Lung (tissue), 9 donors: ENCODE measurements at regions not wholly inside any gene's neighbourhood (a gene's known extent, or its start where the extent isn't known, plus 50 kb on each side); places are given as distances from the start of the nearest gene placed in this dataset.
"Not testable (repeated sequence)": the region's sequence is repeated elsewhere in the genome, so short reads cannot be mapped to it uniquely, and the experiment has no call there.

Experiments used
- ATAC-seq: fragments of 200-7000 bp; cut with Tn5 transposase; one replicate; pipeline ENCODE4 v1.9.1; 2020; ENCODE audit warnings: moderate number of reproducible peaks; ENCODE audit not compliant: insufficient read depth, low FRiP score
- DNase-seq, 3 donors: peaks; one replicate each; pipeline ENCODE4 v3.0.0-alpha.2; 2013 to 2017
- H3K27ac ChIP-seq, 2 donors: one replicate each; pipeline ENCODE4 v1.5.1; 2013; ENCODE audit warnings: mild to moderate bottlenecking in 2 of 2, moderate library complexity in 2 of 2, control low read depth in 1 of 2, inconsistent platforms in 1 of 2, low read depth in 1 of 2, low read length in 1 of 2
- H3K27me3 ChIP-seq, 3 donors: one replicate each; pipeline ENCODE4 v1.5.1; 2013; ENCODE audit warnings: low read length in 2 of 3; ENCODE audit not compliant: control insufficient read depth in 3 of 3, insufficient read depth in 3 of 3
- H3K36me3 ChIP-seq, 4 donors: one replicate each; pipeline ENCODE4 v1.5.1; 2013; ENCODE audit warnings: low read length in 4 of 4, mild to moderate bottlenecking in 1 of 4, moderate library complexity in 1 of 4; ENCODE audit not compliant: control insufficient read depth in 4 of 4, insufficient read depth in 4 of 4
- H3K4me1 ChIP-seq, 5 donors: one replicate each; pipeline ENCODE4 v1.5.1; 2013; ENCODE audit warnings: low read length in 5 of 5, mild to moderate bottlenecking in 2 of 5, moderate library complexity in 1 of 5; ENCODE audit not compliant: control insufficient read depth in 5 of 5, insufficient read depth in 5 of 5
- H3K4me3 ChIP-seq: one replicate; pipeline ENCODE4 v1.5.1; 2013; ENCODE audit warnings: mild to moderate bottlenecking, control low read depth, moderate library complexity
- H3K9ac ChIP-seq, 2 donors: one replicate each; pipeline ENCODE4 v1.5.1; 2013; ENCODE audit warnings: low read length in 2 of 2, control low read depth in 1 of 2; ENCODE audit not compliant: insufficient read depth in 1 of 2
- H3K9me3 ChIP-seq, 4 donors: one replicate each; pipeline ENCODE4 v1.5.1; 2013; ENCODE audit warnings: low read length in 3 of 4, mild to moderate bottlenecking in 1 of 4, moderate library complexity in 1 of 4; ENCODE audit not compliant: control insufficient read depth in 4 of 4, insufficient read depth in 3 of 4
- WGBS, 2 donors: extraction: QIAGEN DNeasy Blood & Tissue Kit; methylation state at CpG; one replicate each; pipeline ENCODE4 v1.1.7; 2013; 5-methylcytosine and 5-hydroxymethylcytosine counted together
- donor health status: Bipolar disorder and iron deficiency.
- donor health status: healthy.
- donor health status: DM: yes; HTN: yes; CAD: no.

DNA sequence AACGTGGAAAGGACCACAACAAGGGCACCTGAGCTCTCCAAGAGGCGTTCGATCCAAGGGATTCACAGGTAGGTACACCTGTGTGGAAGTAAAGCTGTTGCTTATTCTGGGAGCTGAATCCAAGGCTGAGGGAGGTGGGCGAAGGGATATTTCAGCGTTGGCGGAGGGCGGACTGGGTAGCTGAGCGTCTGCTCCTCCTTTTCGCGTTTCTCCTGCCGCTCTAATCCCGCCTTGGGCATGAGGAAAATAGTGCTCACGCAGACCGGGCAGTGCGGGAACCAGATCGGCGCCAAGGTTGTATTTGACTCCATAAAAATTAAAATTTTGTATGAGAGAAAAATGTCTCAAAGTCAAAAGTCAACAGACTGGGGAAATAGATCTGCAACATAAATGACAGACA is 3966.2 kb upstream of the OR11H1 start:
- H3K27me3 ChIP-seq, H3K4me3 ChIP-seq, H3K9ac ChIP-seq, DNase-seq, H3K4me1 ChIP-seq, ATAC-seq, H3K27ac ChIP-seq, H3K9me3 ChIP-seq, H3K36me3 ChIP-seq: not testable (repeated sequence)
- WGBS, 2 donors, result 70% methylated on average over 17 of the region's 17 CpGs

DNA sequence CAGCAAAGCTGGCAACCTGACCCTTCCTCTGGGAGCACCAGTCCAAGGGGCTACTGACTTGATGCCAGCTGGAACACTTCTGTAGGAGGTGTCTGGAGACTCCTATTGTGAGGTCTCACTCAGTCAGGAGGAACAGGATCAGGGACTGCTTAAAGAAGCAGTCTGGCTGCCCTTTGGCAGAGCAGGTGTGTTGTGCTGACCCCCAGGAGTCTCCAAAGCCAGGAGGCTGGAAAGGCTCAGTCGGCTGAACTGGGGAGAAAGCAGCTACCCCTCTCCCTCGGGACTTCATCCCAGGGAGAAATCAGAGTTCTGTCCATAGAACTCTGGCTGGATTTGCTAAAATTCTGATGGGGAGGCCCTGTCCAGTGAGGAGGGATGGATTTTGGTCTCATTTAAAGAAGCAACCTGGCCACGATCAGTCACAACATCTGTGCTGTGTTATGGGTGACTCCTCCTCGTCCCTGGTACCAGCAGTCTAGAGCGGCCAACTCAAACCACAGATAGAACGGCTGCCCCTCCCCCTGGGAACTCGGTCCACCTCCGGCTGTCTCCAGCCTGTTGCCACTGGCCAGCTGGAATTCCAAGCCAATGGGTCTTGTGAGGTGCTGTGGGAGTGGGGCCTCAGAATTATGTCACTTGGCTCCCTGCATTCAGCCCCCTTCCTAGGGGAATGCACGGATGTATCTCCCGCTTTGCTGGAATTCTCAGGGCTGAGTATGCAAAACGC is 3959.0 kb upstream of the OR11H1 start:
- H3K36me3 ChIP-seq, ATAC-seq, H3K27me3 ChIP-seq, H3K9ac ChIP-seq, H3K4me3 ChIP-seq, DNase-seq, H3K4me1 ChIP-seq, H3K27ac ChIP-seq: not testable (repeated sequence)
- peaks cover 0 to 27% (median 9%) of the 10 kb centered on the region in 4 donors for H3K9me3 ChIP-seq
- 73 to 75% methylated on average over 11 of the region's 11 CpGs for WGBS, 2 donors

DNA sequence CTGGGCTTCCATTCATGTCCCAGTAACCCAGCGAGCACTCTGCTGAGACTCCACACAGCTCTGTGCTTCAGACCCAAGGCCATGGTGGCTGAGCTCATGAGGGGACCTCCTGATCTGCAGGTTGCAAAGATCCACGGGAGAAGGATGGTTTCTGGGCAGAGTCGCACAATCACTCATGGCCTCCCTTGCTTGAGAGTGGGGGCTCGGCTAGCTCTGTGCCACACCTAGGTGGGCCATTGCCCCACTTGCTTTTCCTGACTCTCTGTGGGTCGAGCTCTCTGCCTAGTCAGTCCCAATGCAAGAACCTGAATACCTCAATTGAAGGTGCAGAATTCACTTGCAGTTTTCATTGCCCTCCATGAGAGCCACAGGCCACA is 3958.4 kb upstream of the OR11H1 start:
- not testable (repeated sequence) for DNase-seq, H3K9ac ChIP-seq, H3K27me3 ChIP-seq, H3K36me3 ChIP-seq, H3K4me1 ChIP-seq, ATAC-seq, H3K4me3 ChIP-seq, H3K27ac ChIP-seq
- peaks cover 0 to 28% (median 11%) of the 10 kb centered on the region in 4 donors for H3K9me3 ChIP-seq
- 62 to 68% methylated on average over 5 of the region's 5 CpGs for WGBS, 2 donors

DNA sequence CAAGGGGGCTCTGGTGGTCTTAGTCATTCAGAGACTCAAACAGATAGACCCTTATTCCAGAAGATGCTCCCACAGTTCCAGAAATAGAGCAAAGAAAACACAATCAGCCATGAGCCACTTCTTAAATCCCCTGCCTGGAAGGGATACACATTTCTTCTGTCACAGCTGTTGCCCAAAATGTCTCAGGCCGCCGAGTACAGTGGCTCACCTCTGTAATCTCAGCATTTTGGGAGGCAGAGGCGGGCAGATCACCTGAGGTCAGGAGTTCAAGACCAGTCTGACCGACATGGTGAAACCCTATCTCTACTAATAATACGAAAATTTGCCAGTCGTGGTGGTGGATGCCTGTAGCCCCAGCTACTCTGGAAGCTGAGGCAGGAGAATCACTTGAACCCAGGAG is 3954.8 kb upstream of the OR11H1 start:
- not testable (repeated sequence) for H3K27me3 ChIP-seq, H3K27ac ChIP-seq, ATAC-seq, DNase-seq, H3K36me3 ChIP-seq, H3K9ac ChIP-seq, H3K4me1 ChIP-seq, H3K4me3 ChIP-seq
- peaks cover 0 to 43% (median 17%) of the 10 kb centered on the region in 4 donors for H3K9me3 ChIP-seq
- WGBS, 2 donors, result 48 to 58% methylated on average over 6 of the region's 6 CpGs

DNA sequence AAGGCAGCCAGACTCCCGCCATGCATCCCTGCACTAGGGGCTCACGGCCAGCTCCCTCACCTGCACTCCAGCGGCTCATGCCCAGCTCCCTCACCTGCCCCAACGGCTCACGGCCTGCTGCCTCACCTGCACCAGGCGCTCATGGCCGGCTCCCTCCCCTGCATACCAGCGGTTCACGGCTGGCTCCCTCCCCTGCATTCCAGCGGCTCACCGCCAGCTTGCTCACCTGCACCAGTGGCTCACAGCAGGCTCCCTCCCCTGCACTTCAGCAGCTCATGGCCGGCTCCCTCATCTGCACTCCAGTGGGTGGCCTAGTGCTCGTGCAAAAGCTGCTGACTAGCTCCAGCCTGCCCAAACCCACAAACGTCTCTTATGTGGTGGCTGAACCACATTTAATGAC is 3953.8 kb upstream of the OR11H1 start:
- 76 to 77% methylated on average over 14 of the region's 14 CpGs for WGBS, 2 donors

DNA sequence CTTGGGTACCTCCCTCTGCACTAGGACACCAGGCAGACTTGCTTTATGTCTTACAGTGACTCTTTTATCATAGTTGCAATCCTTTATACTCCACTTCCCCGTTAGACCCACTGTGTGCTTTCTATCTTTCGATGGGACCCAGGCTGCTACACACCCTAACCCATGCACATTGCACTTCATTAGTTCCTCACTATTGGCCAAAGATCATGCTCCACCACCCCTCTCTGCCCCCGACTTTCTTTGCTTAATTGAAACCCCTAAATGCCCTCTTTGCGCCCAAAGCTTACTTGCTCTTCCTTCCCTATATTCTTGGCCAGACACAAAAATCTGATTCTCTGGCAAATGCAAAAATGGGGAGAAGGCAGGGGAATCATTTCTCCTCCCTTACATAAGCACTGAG is 3953.3 kb upstream of the OR11H1 start:
- ATAC-seq, H3K4me1 ChIP-seq, H3K27me3 ChIP-seq, H3K36me3 ChIP-seq, H3K27ac ChIP-seq, DNase-seq, H3K9ac ChIP-seq, H3K4me3 ChIP-seq: not testable (repeated sequence)
- WGBS, 2 donors, result 55 to 57% methylated on average over 4 of the region's 4 CpGs
- H3K9me3 ChIP-seq, result peaks cover 0 to 43% (median 13%) of the 10 kb centered on the region in 4 donors

More for the DNA sequence above, 3953.8 kb upstream of the OR11H1 start:
- H3K27ac ChIP-seq, H3K4me1 ChIP-seq, ATAC-seq, H3K36me3 ChIP-seq, DNase-seq, H3K4me3 ChIP-seq, H3K9ac ChIP-seq, H3K27me3 ChIP-seq: not testable (repeated sequence)
- H3K9me3 ChIP-seq, result peaks cover 0 to 45% (median 16%) of the 10 kb centered on the region in 4 donors

DNA sequence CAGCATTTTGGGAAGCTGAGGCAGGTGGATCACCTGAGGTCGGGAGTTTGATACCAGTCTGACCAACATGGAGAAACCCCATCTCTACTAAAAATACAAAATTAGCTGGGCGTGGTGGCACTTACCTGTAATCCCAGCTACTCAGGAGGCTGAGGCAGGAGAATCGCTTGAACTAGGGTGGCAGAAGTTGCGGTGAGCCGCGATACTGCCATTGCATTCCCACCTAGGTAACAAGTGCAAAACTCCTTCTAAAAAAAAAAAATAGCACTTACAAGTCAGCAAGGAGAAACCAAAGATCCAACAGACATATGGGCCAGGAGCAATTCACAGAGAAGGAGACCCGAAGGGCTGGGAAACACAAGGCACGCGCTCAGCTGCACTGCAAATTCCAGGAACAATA is 3951.3 kb upstream of the OR11H1 start:
- H3K27ac ChIP-seq, DNase-seq, H3K4me1 ChIP-seq, H3K27me3 ChIP-seq, H3K36me3 ChIP-seq, H3K9ac ChIP-seq, ATAC-seq, H3K4me3 ChIP-seq: not testable (repeated sequence)
- H3K9me3 ChIP-seq, result peaks cover 0 to 46% (median 15%) of the 10 kb centered on the region in 4 donors
- 71 to 74% methylated on average over 9 of the region's 9 CpGs for WGBS, 2 donors

DNA sequence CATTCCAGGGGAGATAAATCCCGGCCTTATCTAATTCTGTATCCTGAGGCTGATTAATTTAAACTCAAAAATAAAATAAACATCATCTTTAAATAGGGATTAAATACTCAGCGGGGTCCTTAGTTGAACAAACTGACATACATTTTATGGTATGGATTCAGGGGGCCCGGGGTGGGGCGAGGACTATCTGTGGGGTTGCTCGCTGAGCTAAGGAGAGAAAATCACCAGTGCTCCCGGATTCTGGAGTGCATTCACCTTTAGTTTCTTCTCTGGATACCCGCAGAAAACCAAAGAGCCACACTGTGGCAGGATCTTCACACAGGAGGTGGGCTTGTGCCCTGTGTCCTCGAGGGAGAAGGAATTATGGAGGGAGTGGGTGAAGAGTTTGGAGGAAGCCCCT is 3949.9 kb upstream of the OR11H1 start:
- H3K36me3 ChIP-seq, H3K27me3 ChIP-seq, ATAC-seq, H3K4me1 ChIP-seq, H3K9ac ChIP-seq, H3K4me3 ChIP-seq, H3K27ac ChIP-seq, DNase-seq: not testable (repeated sequence)
- H3K9me3 ChIP-seq, result peaks cover 0 to 44% (median 13%) of the 10 kb centered on the region in 4 donors
- 56 to 59% methylated on average over 8 of the region's 8 CpGs for WGBS, 2 donors
